Neural crest cell (in vitro differentiated cells): ENCODE measurements at regions not wholly inside any gene's neighbourhood (a gene's known extent, or its start where the extent isn't known, plus 50 kb on each side); places are given as distances from the start of the nearest gene placed in this dataset.

Source experiments
- DNase-seq: peaks from one replicate; pipeline ENCODE4 v3.0.0; 2021; ENCODE audit warnings: low read depth, mixed read lengths, low spot score
- H3K27ac Mint-ChIP-seq: one replicate; pipeline ENCODE4 v1.8.0; 2021; ENCODE audit warnings: mild to moderate bottlenecking, mixed read lengths; ENCODE audit not compliant: unreplicated experiment
- H3K27me3 Mint-ChIP-seq: 2 replicates; pipeline ENCODE4 v1.8.0; 2021; ENCODE audit warnings: low read depth, mild to moderate bottlenecking, mixed read lengths
- H3K36me3 Mint-ChIP-seq: 2 replicates; pipeline ENCODE4 v1.8.0; 2021; ENCODE audit warnings: low read depth, mild to moderate bottlenecking, mixed read lengths
- H3K4me1 Mint-ChIP-seq: 2 replicates; pipeline ENCODE4 v1.8.0; 2021; ENCODE audit warnings: mixed read lengths
- H3K4me3 Mint-ChIP-seq: one replicate; pipeline ENCODE4 v1.8.0; 2021; ENCODE audit warnings: mild to moderate bottlenecking, mixed read lengths
- H3K9me3 Mint-ChIP-seq: 2 replicates; pipeline ENCODE4 v1.8.0; 2021; ENCODE audit warnings: mixed read lengths
- CTCF ChIP-seq: fragments of 200-600 bp; sonication (generic); conservative IDR thresholded peaks from 2 replicates; pipeline ENCODE4 v1.5.0; 2021; ENCODE audit warnings: antibody characterized with exemption, mild to moderate bottlenecking

- Mint-ChIP-seq H3K27ac (no peak overlapping the region), H3K4me1 (peaks cover 10% of the 10 kb centered on the region), H3K4me3 (no peak overlapping the region), H3K9me3 (peaks cover 2% of the 10 kb centered on the region), H3K36me3 (no peaks in the 10 kb centered on the region), H3K27me3 (no peaks in the 10 kb centered on the region)
- no peak for TF ChIP-seq CTCF
- DNase-seq, result no peak
Observed at GRCh38 chr10:78719276-78719675, 349.5 kb upstream of the ZMIZ1 start.

- no peak for TF ChIP-seq CTCF
Observed at GRCh38 chr10:78720091-78720490, 348.7 kb upstream of the ZMIZ1 start.

GRCh38 chr10:78721231-78721630 is 347.5 kb upstream of the ZMIZ1 start:
- no peaks in the 10 kb centered on the region for H3K27me3 Mint-ChIP-seq
- H3K9me3 Mint-ChIP-seq, result peaks cover 2% of the 10 kb centered on the region
- peaks cover 4% of the 10 kb centered on the region for H3K4me1 Mint-ChIP-seq
- no peak overlapping the region for H3K4me3 Mint-ChIP-seq
- no peak for TF ChIP-seq CTCF
- H3K36me3 Mint-ChIP-seq, result no peaks in the 10 kb centered on the region
- H3K27ac Mint-ChIP-seq, result no peak overlapping the region
- no peak for DNase-seq

More at GRCh38 chr10:78720091-78720490, 348.7 kb upstream of the ZMIZ1 start:
- H3K4me1 Mint-ChIP-seq, result peaks cover 4% of the 10 kb centered on the region
- no peaks in the 10 kb centered on the region for H3K27me3 Mint-ChIP-seq
- DNase-seq, result no peak
- no peaks in the 10 kb centered on the region for H3K36me3 Mint-ChIP-seq
- H3K4me3 Mint-ChIP-seq, result no peak overlapping the region
- H3K9me3 Mint-ChIP-seq, result peaks cover 2% of the 10 kb centered on the region
- no peak overlapping the region for H3K27ac Mint-ChIP-seq

GRCh38 chr10:78724846-78725245 is 343.9 kb upstream of the ZMIZ1 start:
- Mint-ChIP-seq H3K27me3 (no peaks in the 10 kb centered on the region), H3K4me1 (no peaks in the 10 kb centered on the region), H3K36me3 (no peaks in the 10 kb centered on the region), H3K4me3 (no peak overlapping the region), H3K9me3 (peaks cover 2% of the 10 kb centered on the region), H3K27ac (peak overlapping the region; percentile 12)
- no peak for DNase-seq
- TF ChIP-seq CTCF, result no peak

- H3K4me1 Mint-ChIP-seq, result no peaks in the 10 kb centered on the region
- no peak for TF ChIP-seq CTCF
Observed at GRCh38 chr10:78726171-78726570, 342.6 kb upstream of the ZMIZ1 start.

GRCh38 chr10:78727251-78727650 is 341.5 kb upstream of the ZMIZ1 start:
- no peaks in the 10 kb centered on the region for H3K4me1 Mint-ChIP-seq
- no peaks in the 10 kb centered on the region for H3K9me3 Mint-ChIP-seq
- TF ChIP-seq CTCF, result no peak
- no peak overlapping the region for H3K27ac Mint-ChIP-seq
- H3K27me3 Mint-ChIP-seq, result no peaks in the 10 kb centered on the region
- H3K4me3 Mint-ChIP-seq, result no peak overlapping the region
- H3K36me3 Mint-ChIP-seq, result no peaks in the 10 kb centered on the region
- DNase-seq, result no peak

More at GRCh38 chr10:78726171-78726570, 342.6 kb upstream of the ZMIZ1 start:
- no peaks in the 10 kb centered on the region for H3K27me3 Mint-ChIP-seq
- no peak overlapping the region for H3K27ac Mint-ChIP-seq
- H3K9me3 Mint-ChIP-seq, result no peaks in the 10 kb centered on the region
- no peak overlapping the region for H3K4me3 Mint-ChIP-seq
- DNase-seq, result no peak
- no peaks in the 10 kb centered on the region for H3K36me3 Mint-ChIP-seq
